ENCODE measurements at regions not wholly inside any gene's neighbourhood (a gene's known extent, or its start where the extent isn't known, plus 50 kb on each side); places are given as distances from the start of the nearest gene placed in this dataset.

GRCh38 chr13:50144246-50145160 lies 129.3 kb downstream of the KCNRG start:
- H3K27ac ChIP-seq (ENCODE audit: low read length), result no peak overlapping the region
- ATAC-seq (ENCODE audit: insufficient read depth, low read depth), result no peak
- no peak overlapping the region for H2AFZ ChIP-seq (ENCODE audit: low read depth, low read length)

GRCh38 chr13:50149214-50149613 lies 134.0 kb downstream of the KCNRG start:
- H3K36me3 ChIP-seq (ENCODE audit: insufficient read depth, low read length), result no peaks in the 10 kb centered on the region
- TF ChIP-seq EZH2 (IDR thresholded peaks at IDR 0.05; ENCODE audit: borderline replicate concordance, low read depth, low read length, severe bottlenecking), result no peak
- no peaks in the 10 kb centered on the region for H3K9me3 ChIP-seq (ENCODE audit: insufficient read depth, low read length, severe bottlenecking)
- H3K4me3 ChIP-seq (ENCODE audit: low read depth in 1 of 2, low read length in 2 of 2), result no peak overlapping the region
- H3K79me2 ChIP-seq (ENCODE audit: insufficient read depth, low read length), result no peaks in the 10 kb centered on the region
- no peaks in the 10 kb centered on the region for H3K27me3 ChIP-seq (ENCODE audit: insufficient read depth, low read length, poor library complexity)
- no peak overlapping the region for H3K27ac ChIP-seq (ENCODE audit: low read length)
- no peak overlapping the region for H3K4me2 ChIP-seq (ENCODE audit: insufficient read depth, low read length)
- no peak overlapping the region for H2AFZ ChIP-seq (ENCODE audit: low read depth, low read length)
- no peak overlapping the region for H3K9ac ChIP-seq (ENCODE audit: low read depth, low read length)
- ATAC-seq (ENCODE audit: insufficient read depth, low read depth), result no peak
- H3K4me1 ChIP-seq (ENCODE audit: insufficient read depth, low read length), result peaks cover 37% of the 10 kb centered on the region
- H4K20me1 ChIP-seq (ENCODE audit: insufficient read depth, low read length), result no peaks in the 10 kb centered on the region
- DNase-seq, result no peak

More at GRCh38 chr13:50144246-50145160, 129.3 kb downstream of the KCNRG start:
- H3K36me3 ChIP-seq (ENCODE audit: insufficient read depth, low read length), result no peaks in the 10 kb centered on the region
- H3K27me3 ChIP-seq (ENCODE audit: insufficient read depth, low read length, poor library complexity), result no peaks in the 10 kb centered on the region
- no peak for DNase-seq
- H4K20me1 ChIP-seq (ENCODE audit: insufficient read depth, low read length), result no peaks in the 10 kb centered on the region
- H3K9ac ChIP-seq (ENCODE audit: low read depth, low read length), result no peak overlapping the region
- H3K4me2 ChIP-seq (ENCODE audit: insufficient read depth, low read length), result no peak overlapping the region
- H3K4me3 ChIP-seq (ENCODE audit: low read depth in 1 of 2, low read length in 2 of 2), result no peak overlapping the region
- no peaks in the 10 kb centered on the region for H3K79me2 ChIP-seq (ENCODE audit: insufficient read depth, low read length)
- H3K9me3 ChIP-seq (ENCODE audit: insufficient read depth, low read length, severe bottlenecking), result no peaks in the 10 kb centered on the region
- TF ChIP-seq CTCF (IDR thresholded peaks at IDR 0.05; ENCODE audit: borderline replicate concordance, extremely low read depth, low read length, poor library complexity, severe bottlenecking), result no peak
- no peak for TF ChIP-seq EZH2 (IDR thresholded peaks at IDR 0.05; ENCODE audit: borderline replicate concordance, low read depth, low read length, severe bottlenecking)
- H3K4me1 ChIP-seq (ENCODE audit: insufficient read depth, low read length), result no peaks in the 10 kb centered on the region

- DNase-seq (no peak), ATAC-seq (ENCODE audit: insufficient read depth, low read depth) (no peak)
- H3K4me1 ChIP-seq (ENCODE audit: insufficient read depth, low read length), result peaks cover 44% of the 10 kb centered on the region
- H3K9me3 ChIP-seq (ENCODE audit: insufficient read depth, low read length, severe bottlenecking), result no peaks in the 10 kb centered on the region
- H3K9ac ChIP-seq (ENCODE audit: low read depth, low read length), result no peak overlapping the region
- H4K20me1 ChIP-seq (ENCODE audit: insufficient read depth, low read length), result no peaks in the 10 kb centered on the region
- H3K36me3 ChIP-seq (ENCODE audit: insufficient read depth, low read length), result no peaks in the 10 kb centered on the region
- H3K79me2 ChIP-seq (ENCODE audit: insufficient read depth, low read length), result no peaks in the 10 kb centered on the region
- H3K27ac ChIP-seq (ENCODE audit: low read length), result no peak overlapping the region
- no peak overlapping the region for H3K4me3 ChIP-seq (ENCODE audit: low read depth in 1 of 2, low read length in 2 of 2)
- 0 out of 2 replicates have a peak overlapping the region, but pooled peaks have one; percentile 21 for H2AFZ ChIP-seq (ENCODE audit: low read depth, low read length)
- no peaks in the 10 kb centered on the region for H3K27me3 ChIP-seq (ENCODE audit: insufficient read depth, low read length, poor library complexity)
- H3K4me2 ChIP-seq (ENCODE audit: insufficient read depth, low read length), result no peak overlapping the region
- TF ChIP-seq CTCF (IDR thresholded peaks at IDR 0.05; ENCODE audit: borderline replicate concordance, extremely low read depth, low read length, poor library complexity, severe bottlenecking), result no peak
- no peak for TF ChIP-seq EZH2 (IDR thresholded peaks at IDR 0.05; ENCODE audit: borderline replicate concordance, low read depth, low read length, severe bottlenecking)
Observed at GRCh38 chr13:50149932-50150331, 134.7 kb downstream of the KCNRG start.

- Histone ChIP-seq H3K9ac (ENCODE audit: low read depth, low read length) (peak overlapping the region; percentile 48), H3K9me3 (ENCODE audit: insufficient read depth, low read length, severe bottlenecking) (no peaks in the 10 kb centered on the region), H4K20me1 (ENCODE audit: insufficient read depth, low read length) (no peaks in the 10 kb centered on the region), H3K27me3 (ENCODE audit: insufficient read depth, low read length, poor library complexity) (no peaks in the 10 kb centered on the region), H3K4me2 (ENCODE audit: insufficient read depth, low read length) (peak overlapping the region; percentile 65), H3K4me3 (ENCODE audit: low read depth in 1 of 2, low read length in 2 of 2) (peak overlapping the region in 1 of 2 experiments; percentile 45; a peak in 3 of 4 replicates), H3K79me2 (ENCODE audit: insufficient read depth, low read length) (no peaks in the 10 kb centered on the region), H3K36me3 (ENCODE audit: insufficient read depth, low read length) (no peaks in the 10 kb centered on the region), H3K4me1 (ENCODE audit: insufficient read depth, low read length) (peaks cover 57% of the 10 kb centered on the region), H3K27ac (ENCODE audit: low read length) (peak overlapping the region; percentile 65), H2AFZ (ENCODE audit: low read depth, low read length) (peak overlapping the region; percentile 69)
- no peak for TF ChIP-seq EZH2 (IDR thresholded peaks at IDR 0.05; ENCODE audit: borderline replicate concordance, low read depth, low read length, severe bottlenecking)
- TF ChIP-seq CTCF (IDR thresholded peaks at IDR 0.05; ENCODE audit: borderline replicate concordance, extremely low read depth, low read length, poor library complexity, severe bottlenecking), result no peak
- peak; percentile 47 for ATAC-seq (ENCODE audit: insufficient read depth, low read depth)
- DNase-seq, result peak; percentile 34
Observed at GRCh38 chr13:50152224-50152623, 137.0 kb downstream of the KCNRG start.
